AG09319 (cell line): ENCODE measurements at regions not wholly inside any gene's neighbourhood (a gene's known extent, or its start where the extent isn't known, plus 50 kb on each side); places are given as distances from the start of the nearest gene placed in this dataset.

Source experiments
- DNase-seq: peaks from one replicate; pipeline ENCODE4 v3.0.0-alpha.2; 2010; ENCODE audit warnings: low read depth; ENCODE audit errors: extremely low read depth
- TF ChIP-seq, protein P1 (sequence below): IDR thresholded peaks from 2 replicates; pipeline ENCODE4 v1.5.1; 2011; ENCODE audit warnings: low read depth, mild to moderate bottlenecking, inconsistent platforms, low read length, moderate library complexity

DNA sequence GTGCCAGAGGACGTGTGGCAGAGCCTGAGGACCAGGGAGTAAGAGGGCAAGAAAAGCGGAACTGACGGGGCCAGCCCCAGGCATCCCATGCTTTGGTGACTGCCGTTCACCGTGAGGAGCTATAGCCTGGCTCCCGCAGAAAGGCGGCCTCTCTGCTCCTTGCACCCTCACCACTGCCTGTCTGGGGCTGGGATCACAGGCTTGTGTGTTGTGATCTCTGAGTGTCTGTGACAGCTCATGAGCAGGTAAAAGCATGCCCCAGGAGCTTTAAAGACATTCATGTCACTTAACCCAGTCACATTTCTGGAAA is 266.8 kb upstream of the RAB6C start:
- TF ChIP-seq, protein P1, sequence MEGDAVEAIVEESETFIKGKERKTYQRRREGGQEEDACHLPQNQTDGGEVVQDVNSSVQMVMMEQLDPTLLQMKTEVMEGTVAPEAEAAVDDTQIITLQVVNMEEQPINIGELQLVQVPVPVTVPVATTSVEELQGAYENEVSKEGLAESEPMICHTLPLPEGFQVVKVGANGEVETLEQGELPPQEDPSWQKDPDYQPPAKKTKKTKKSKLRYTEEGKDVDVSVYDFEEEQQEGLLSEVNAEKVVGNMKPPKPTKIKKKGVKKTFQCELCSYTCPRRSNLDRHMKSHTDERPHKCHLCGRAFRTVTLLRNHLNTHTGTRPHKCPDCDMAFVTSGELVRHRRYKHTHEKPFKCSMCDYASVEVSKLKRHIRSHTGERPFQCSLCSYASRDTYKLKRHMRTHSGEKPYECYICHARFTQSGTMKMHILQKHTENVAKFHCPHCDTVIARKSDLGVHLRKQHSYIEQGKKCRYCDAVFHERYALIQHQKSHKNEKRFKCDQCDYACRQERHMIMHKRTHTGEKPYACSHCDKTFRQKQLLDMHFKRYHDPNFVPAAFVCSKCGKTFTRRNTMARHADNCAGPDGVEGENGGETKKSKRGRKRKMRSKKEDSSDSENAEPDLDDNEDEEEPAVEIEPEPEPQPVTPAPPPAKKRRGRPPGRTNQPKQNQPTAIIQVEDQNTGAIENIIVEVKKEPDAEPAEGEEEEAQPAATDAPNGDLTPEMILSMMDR: no peak
- no peak for DNase-seq

DNA sequence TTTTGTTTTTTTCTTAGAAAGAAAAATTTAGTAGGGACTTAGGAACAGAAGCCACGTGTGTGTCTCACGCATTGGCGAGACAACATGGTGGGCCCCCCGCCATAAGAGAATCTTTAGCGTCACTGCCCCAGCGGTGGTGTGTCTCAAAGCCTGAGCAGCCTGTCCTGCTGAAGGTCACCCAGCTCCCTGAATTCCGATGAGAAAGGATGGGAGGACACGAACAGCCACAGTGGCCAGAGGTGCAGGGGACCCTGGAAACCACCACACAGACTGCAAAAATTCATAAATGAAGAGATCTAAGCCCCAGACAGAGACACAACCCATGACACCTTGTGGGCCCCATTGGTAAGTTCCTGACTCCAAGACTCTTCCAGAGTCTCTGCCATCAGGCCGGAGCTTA is 266.1 kb upstream of the RAB6C start:
- TF ChIP-seq, protein P1: no peak
- DNase-seq: no peak

DNA sequence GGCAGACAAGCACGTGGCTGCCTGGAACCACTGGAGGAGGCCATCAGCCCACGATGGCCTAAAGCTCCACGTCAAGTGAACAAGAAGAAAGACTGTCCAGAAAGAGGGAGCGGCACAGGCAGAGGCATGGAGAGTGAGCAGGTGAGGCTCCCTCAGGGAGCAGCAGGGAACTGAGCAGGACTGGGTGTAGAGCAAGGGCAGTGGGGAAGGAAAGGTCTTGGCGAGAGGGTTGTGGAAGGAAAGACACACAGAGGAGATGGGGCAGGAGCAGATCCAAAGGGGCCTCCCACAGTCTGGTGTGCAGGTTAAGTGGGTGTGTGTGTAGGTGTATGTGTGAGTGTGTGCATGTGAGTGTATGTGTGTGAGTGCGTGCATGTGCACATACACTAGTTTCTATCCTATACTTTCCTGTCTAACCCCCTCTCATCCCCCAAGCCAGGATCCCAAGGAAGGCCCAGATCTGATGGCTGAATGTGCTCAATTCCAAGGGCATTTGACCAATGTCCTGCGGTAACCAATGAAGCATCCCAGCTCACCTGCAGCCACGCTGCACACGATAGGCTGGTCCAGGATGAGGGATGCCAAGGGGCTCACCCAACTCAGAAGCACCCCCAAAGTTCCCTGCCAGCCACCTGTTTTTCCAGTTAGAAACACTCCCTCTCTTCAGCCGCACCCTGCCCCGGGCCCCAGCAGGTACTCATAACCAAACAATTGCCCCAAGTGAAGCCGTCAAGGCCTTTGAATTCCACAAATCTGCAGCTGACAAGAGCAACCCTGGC is 262.5 kb upstream of the RAB6C start:
- TF ChIP-seq, protein P1: no peak
- no peak for DNase-seq

DNA sequence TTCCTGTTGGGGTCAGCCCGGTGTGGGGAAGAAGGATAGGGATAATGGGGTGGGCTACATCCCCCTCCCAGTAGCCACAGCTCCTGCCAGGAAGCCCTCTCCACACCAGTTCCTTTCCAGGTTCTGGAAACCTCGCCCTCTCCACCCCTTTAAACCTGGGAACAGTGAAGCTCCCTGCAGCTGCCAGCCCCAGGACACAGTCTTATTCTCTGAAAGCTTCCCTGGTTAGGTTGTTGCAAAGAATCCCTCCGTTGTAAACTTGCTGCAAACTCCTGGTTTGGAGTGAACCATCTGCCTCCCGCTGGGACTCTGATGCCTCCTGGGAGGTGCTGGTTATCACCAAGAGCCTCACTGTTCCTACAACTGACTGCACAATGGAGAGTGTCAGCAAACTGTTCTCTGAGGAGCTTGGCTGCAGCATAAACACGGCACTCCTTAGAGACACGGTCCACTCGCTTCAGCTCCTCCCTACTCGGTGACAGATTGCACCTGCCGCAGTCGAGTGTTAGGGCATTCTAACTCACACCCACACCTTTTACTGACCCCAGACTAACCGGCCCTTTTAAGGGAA is 261.8 kb upstream of the RAB6C start:
- no peak for DNase-seq
- TF ChIP-seq, protein P1: no peak

DNA sequence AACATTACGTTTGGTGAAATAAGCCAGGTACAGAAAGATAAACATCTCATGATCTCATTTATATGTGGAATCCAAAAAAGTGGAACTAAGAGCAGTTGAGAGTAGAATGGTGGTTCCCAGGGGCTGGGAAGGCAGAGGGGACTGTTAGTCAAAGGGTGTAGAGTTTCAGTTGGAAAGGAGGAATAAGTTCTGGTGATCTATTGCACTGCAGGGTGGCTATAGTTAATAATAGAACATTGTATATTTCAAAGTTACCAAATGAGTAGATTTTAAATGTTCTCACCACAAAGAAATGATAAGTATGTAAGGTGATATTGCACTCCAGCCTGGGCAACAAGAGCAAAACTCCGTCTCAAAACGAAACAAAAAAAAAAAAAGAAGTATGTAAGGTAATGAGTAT is 260.1 kb upstream of the RAB6C start:
- DNase-seq: no peak
- TF ChIP-seq, protein P1: no peak

DNA sequence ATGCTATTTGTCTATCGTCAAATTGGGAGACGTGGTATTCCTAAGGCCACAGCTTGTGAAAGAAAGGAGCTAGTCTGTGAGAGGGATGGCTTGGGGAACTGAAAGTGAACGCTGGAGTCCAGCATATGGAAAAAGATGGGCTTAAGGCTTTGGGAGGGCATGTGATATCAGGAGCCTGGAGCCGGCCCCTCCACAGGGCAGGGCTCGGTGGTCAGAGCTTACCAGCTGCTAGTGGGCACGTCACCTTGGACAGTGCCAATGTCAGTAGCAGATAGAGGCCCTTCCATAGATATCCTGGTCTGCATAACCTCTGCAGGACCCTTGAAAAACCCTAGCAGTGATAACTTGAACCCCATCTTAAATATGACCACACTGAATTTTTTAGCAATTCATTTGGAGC is 259.1 kb upstream of the RAB6C start:
- TF ChIP-seq, protein P1: no peak
- no peak for DNase-seq

DNA sequence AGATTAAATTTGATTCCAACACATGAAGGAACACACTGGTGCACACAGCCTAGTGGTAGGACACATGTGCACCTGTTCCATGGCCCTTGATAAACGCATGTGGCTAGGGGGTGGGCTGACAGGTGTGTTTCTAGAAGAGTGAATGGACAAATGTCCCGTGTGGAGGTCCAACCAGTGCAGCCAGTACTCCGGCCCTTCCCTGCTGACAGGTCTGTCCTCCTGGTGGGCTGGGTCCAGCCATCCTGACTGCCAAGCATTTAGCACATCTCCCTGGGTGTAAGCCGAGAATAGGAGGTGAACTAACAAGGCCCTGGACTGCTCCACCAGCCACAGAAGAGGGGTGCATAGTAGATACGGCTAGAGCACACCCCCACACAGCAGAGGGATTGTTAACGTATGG is 258.7 kb upstream of the RAB6C start:
- DNase-seq: no peak
- TF ChIP-seq, protein P1: no peak
